ENCODE measurements at regions not wholly inside any gene's neighbourhood (a gene's known extent, or its start where the extent isn't known, plus 50 kb on each side); places are given as distances from the start of the nearest gene placed in this dataset.

GRCh38 chr3:34635352-34635850, 837.0 kb downstream of the PDCD6IP start:
- TF ChIP-seq EZH2 (IDR thresholded peaks at IDR 0.05; ENCODE audit: low read length) (no peak), CTCF (optimal IDR thresholded peaks at IDR 0.05 in 1 of 3, IDR thresholded peaks at IDR 0.05 in 1 of 3, conservative IDR thresholded peaks at IDR 0.05 in 1 of 3; ENCODE audit: extremely low read depth in 1 of 3, insufficient read depth in 2 of 3, low read length in 3 of 3) (no peak)

Data from keratinocyte (primary cell).